GM12874 (cell line): ENCODE measurements at regions not wholly inside any gene's neighbourhood (a gene's known extent, or its start where the extent isn't known, plus 50 kb on each side); places are given as distances from the start of the nearest gene placed in this dataset.

Experiments
- CTCF ChIP-seq: IDR thresholded peaks from 2 replicates; pipeline ENCODE4 v1.5.1; 2011; ENCODE audit warnings: low read depth, mild to moderate bottlenecking, control low read depth, low read length, moderate library complexity; ENCODE audit not compliant: insufficient read depth

- no peak for TF ChIP-seq CTCF
Measured at GRCh38 chr2:16948053-16948452, 282.4 kb upstream of the CYRIA start.

GRCh38 chr2:16943279-16943958 lies 277.8 kb upstream of the CYRIA start:
- TF ChIP-seq CTCF: no peak

GRCh38 chr2:16940214-16940613 lies 274.6 kb upstream of the CYRIA start:
- no peak for TF ChIP-seq CTCF

- no peak for TF ChIP-seq CTCF
Measured at GRCh38 chr2:16939771-16940170, 274.1 kb upstream of the CYRIA start.

- no peak for TF ChIP-seq CTCF
Measured at GRCh38 chr2:16933355-16933754, 267.7 kb upstream of the CYRIA start.

GRCh38 chr2:16932826-16933225 lies 267.2 kb upstream of the CYRIA start:
- TF ChIP-seq CTCF: no peak

GRCh38 chr2:16931441-16931840 lies 265.8 kb upstream of the CYRIA start:
- TF ChIP-seq CTCF: no peak
